ENCODE measurements at regions not wholly inside any gene's neighbourhood (a gene's known extent, or its start where the extent isn't known, plus 50 kb on each side); places are given as distances from the start of the nearest gene placed in this dataset.

DNA sequence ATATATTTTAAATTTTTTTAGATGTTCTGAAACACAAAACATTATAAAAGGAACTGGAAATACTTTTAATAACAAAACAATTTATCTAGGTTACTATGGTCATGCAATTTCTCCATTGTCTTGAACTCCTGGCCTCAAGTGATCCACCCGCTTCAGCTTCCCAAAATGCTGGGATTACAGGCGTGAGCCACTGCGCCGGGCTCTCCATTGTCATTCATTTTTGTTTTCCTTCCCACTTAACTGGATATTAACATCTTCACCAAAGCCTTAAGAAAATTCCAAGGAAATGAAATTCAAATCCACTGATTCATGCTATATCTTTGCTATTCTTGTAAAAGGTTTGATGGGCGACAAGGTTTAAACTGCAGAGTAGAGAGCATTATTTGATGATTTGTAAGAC is 279.5 kb upstream of the PKN2 start:
- TF ChIP-seq, protein P1, sequence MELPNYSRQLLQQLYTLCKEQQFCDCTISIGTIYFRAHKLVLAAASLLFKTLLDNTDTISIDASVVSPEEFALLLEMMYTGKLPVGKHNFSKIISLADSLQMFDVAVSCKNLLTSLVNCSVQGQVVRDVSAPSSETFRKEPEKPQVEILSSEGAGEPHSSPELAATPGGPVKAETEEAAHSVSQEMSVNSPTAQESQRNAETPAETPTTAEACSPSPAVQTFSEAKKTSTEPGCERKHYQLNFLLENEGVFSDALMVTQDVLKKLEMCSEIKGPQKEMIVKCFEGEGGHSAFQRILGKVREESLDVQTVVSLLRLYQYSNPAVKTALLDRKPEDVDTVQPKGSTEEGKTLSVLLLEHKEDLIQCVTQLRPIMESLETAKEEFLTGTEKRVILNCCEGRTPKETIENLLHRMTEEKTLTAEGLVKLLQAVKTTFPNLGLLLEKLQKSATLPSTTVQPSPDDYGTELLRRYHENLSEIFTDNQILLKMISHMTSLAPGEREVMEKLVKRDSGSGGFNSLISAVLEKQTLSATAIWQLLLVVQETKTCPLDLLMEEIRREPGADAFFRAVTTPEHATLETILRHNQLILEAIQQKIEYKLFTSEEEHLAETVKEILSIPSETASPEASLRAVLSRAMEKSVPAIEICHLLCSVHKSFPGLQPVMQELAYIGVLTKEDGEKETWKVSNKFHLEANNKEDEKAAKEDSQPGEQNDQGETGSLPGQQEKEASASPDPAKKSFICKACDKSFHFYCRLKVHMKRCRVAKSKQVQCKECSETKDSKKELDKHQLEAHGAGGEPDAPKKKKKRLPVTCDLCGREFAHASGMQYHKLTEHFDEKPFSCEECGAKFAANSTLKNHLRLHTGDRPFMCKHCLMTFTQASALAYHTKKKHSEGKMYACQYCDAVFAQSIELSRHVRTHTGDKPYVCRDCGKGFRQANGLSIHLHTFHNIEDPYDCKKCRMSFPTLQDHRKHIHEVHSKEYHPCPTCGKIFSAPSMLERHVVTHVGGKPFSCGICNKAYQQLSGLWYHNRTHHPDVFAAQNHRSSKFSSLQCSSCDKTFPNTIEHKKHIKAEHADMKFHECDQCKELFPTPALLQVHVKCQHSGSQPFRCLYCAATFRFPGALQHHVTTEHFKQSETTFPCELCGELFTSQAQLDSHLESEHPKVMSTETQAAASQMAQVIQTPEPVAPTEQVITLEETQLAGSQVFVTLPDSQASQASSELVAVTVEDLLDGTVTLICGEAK (IDR thresholded peaks at IDR 0.05; ENCODE audit: borderline replicate concordance) = no peak
- no peak for TF ChIP-seq EP300 (IDR thresholded peaks at IDR 0.05; ENCODE audit: borderline replicate concordance in 1 of 2, control insufficient read depth in 1 of 2, low read depth in 2 of 2, low read length in 2 of 2)
- TF ChIP-seq, protein P2, sequence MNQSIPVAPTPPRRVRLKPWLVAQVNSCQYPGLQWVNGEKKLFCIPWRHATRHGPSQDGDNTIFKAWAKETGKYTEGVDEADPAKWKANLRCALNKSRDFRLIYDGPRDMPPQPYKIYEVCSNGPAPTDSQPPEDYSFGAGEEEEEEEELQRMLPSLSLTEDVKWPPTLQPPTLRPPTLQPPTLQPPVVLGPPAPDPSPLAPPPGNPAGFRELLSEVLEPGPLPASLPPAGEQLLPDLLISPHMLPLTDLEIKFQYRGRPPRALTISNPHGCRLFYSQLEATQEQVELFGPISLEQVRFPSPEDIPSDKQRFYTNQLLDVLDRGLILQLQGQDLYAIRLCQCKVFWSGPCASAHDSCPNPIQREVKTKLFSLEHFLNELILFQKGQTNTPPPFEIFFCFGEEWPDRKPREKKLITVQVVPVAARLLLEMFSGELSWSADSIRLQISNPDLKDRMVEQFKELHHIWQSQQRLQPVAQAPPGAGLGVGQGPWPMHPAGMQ (IDR thresholded peaks at IDR 0.05; ENCODE audit: borderline replicate concordance) = no peak
- no peak for TF ChIP-seq CREB1 (IDR thresholded peaks at IDR 0.05; ENCODE audit: low read depth)

Measured in GM12878 (cell line).